Effector memory CD8-positive, alpha-beta T cell (primary cell): ENCODE measurements at regions not wholly inside any gene's neighbourhood (a gene's known extent, or its start where the extent isn't known, plus 50 kb on each side); places are given as distances from the start of the nearest gene placed in this dataset.

Experiments
- ATAC-seq: fragments of 150-1000 bp; cut with Tn5 transposase; replicated peaks from 2 replicates; pipeline ENCODE4 v1.10.0; 2021; ENCODE audit warnings: mild to moderate bottlenecking, moderate library complexity
- DNase-seq, 3 experiments: peaks; one replicate each; pipeline ENCODE4 v3.0.0; 2021
- H3K27ac Mint-ChIP-seq, 2 donors: one replicate each; pipeline ENCODE4 v1.8.0; 2022; ENCODE audit warnings: mild to moderate bottlenecking in 2 of 2, mixed read lengths in 2 of 2, moderate library complexity in 2 of 2
- H3K27me3 Mint-ChIP-seq, 2 donors: one replicate each; pipeline ENCODE4 v1.8.0; 2022; ENCODE audit warnings: mixed read lengths in 2 of 2
- H3K36me3 Mint-ChIP-seq: one replicate; pipeline ENCODE4 v1.8.0; 2022; ENCODE audit warnings: mild to moderate bottlenecking, moderate library complexity, mixed read lengths; ENCODE audit not compliant: insufficient read depth
- H3K4me1 Mint-ChIP-seq, 2 donors: one replicate each; pipeline ENCODE4 v1.8.0; 2022; ENCODE audit warnings: low read depth in 2 of 2, mixed read lengths in 2 of 2
- H3K4me3 Mint-ChIP-seq, 2 donors: one replicate each; pipeline ENCODE4 v1.8.0; 2022; ENCODE audit warnings: mild to moderate bottlenecking in 2 of 2, mixed read lengths in 2 of 2, moderate library complexity in 2 of 2
- H3K9me3 Mint-ChIP-seq, 2 donors: one replicate each; pipeline ENCODE4 v1.8.0; 2022; ENCODE audit warnings: mixed read lengths in 2 of 2

DNA sequence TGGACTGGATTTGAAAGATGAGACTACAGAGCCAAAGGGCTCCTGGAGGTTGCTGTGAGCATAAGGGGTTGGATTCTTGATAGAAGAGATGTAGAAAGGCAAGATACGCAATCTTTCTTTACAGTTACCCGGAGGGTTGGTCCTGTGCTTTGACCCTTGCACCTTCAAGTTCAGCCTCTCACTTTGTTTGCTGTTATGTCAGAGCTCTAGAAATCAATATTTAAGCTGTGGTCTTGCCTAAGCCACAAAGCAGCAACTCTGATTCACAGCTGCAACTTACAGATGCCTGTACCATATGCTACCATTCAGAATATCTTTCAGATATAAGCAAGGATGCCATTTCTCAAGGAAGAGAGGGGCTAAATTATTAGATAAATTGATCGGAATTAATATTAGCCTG, 943.1 kb upstream of the LRRTM1 start:
- no peak for DNase-seq
- Mint-ChIP-seq H3K4me3 (no peak overlapping the region), H3K4me1 (no peaks in the 10 kb centered on the region), H3K27me3 (no peaks in the 10 kb centered on the region), H3K36me3 (no peaks in the 10 kb centered on the region), H3K9me3 (peaks cover 3 to 7% of the 10 kb centered on the region in 2 donors), H3K27ac (no peak overlapping the region)
- ATAC-seq: no peak

DNA sequence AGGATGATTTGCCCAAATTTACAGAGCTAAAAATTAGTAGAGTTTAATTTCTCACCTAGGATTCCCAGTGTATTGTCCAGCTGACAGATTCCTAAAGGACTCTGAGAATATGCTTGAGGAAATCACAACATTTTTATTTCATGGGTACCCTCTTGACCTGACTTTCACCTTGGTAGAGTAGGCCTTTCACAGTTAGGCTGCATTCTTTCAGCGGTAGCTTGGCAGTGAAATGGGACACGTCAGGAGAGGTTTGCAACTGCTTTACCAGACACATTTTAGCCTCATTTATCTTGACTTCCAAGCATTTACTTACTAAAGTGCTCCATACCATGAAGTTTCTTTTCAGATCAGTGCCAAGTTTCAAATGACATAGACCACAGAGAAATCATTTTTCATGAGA, 937.9 kb upstream of the LRRTM1 start:
- no peaks in the 10 kb centered on the region for H3K36me3 Mint-ChIP-seq
- H3K27ac Mint-ChIP-seq: no peak overlapping the region
- peaks cover 9 to 22% of the 10 kb centered on the region in 2 donors for H3K9me3 Mint-ChIP-seq
- H3K27me3 Mint-ChIP-seq: no peaks in the 10 kb centered on the region
- no peak for ATAC-seq
- H3K4me1 Mint-ChIP-seq: no peaks in the 10 kb centered on the region
- H3K4me3 Mint-ChIP-seq: no peak overlapping the region
- DNase-seq: no peak

DNA sequence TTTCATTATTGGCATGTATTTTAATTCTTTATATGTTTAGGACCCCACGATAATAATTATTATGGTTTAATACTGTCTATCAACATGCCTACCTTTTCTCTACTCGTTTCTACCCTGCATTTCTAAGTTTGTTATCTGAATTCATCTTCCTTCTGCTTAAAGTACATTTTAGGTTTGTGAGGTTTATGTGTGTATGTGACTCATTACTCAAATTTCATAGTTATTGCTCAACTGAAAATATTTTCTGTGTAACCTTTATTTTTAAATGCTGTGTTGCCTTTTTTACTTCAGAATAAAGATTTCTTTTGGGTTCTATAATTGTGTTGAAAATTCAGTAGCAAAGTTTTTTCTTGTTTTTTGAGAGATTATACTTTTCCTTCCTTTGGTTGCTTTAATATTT, 933.9 kb upstream of the LRRTM1 start:
- Mint-ChIP-seq H3K4me3 (no peak overlapping the region), H3K4me1 (no peaks in the 10 kb centered on the region), H3K27ac (no peak overlapping the region), H3K9me3 (peaks cover 8 to 22% of the 10 kb centered on the region in 2 donors), H3K27me3 (no peaks in the 10 kb centered on the region), H3K36me3 (no peaks in the 10 kb centered on the region)
- DNase-seq: no peak
- no peak for ATAC-seq

DNA sequence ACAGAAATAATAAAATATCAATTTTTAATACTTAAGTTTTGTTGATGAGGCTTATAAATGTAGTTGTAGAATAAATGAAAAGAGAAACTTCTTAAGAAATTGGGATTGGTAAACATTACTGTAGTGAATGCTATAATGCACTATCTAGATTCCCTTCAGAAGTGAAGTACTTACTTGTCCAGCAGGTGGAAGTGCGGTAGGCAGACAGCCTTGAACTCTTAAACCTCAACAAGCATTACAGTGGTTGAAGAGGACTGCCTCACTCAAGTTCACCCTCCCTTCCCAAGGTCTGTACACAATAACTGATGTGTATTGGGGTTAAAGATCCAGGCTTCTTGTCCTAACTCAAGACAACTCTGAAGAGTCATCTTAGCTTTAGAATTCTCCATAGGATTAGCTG, 931.0 kb upstream of the LRRTM1 start:
- Mint-ChIP-seq H3K9me3 (peaks cover 8 to 22% of the 10 kb centered on the region in 2 donors), H3K27me3 (no peaks in the 10 kb centered on the region), H3K4me1 (no peaks in the 10 kb centered on the region), H3K27ac (no peak overlapping the region), H3K4me3 (no peak overlapping the region), H3K36me3 (no peaks in the 10 kb centered on the region)
- no peak for DNase-seq
- ATAC-seq: no peak

DNA sequence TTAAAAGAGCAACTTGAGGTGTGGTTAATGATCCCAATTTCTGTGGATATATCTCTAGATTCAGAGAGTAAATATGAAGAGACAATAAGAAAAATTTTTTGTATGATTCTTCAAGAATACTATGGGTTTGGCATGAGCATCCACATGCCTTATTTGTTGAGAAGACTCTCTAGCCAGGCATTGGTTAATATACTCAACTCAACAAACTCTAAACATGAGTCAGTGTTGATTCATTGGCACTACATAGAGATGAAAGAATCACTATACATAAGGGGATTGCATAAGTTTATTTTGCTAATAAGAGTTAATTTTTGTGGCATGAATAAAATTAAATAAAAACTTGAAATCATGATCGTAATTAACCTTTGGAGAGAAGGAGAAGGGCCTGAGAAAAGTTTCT, 930.2 kb upstream of the LRRTM1 start:
- peaks cover 8 to 19% of the 10 kb centered on the region in 2 donors for H3K9me3 Mint-ChIP-seq
- H3K4me1 Mint-ChIP-seq: no peaks in the 10 kb centered on the region
- H3K4me3 Mint-ChIP-seq: no peak overlapping the region
- no peaks in the 10 kb centered on the region for H3K27me3 Mint-ChIP-seq
- no peaks in the 10 kb centered on the region for H3K36me3 Mint-ChIP-seq
- no peak for ATAC-seq
- no peak for DNase-seq
- no peak overlapping the region for H3K27ac Mint-ChIP-seq

DNA sequence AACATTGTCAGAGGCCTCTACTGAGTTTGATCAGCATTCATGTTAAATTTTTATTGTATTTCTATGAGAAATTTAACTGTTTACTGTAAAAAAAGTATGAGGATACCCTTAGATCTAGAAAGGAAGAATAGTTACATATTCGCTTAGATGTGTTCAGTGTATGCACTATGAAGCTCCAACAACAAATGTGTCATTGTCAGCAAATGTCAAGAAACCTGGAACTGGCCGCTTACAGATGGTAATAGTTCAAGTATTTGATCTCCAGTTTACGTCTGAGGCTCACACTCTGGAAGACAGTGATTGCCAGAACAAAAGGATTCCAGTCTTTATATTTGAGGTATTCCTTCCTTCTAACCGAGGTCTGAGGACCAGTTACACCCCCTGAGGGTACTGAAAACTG, 921.2 kb upstream of the LRRTM1 start:
- Mint-ChIP-seq H3K27ac (no peak overlapping the region), H3K9me3 (peaks cover 4 to 8% of the 10 kb centered on the region in 2 donors), H3K36me3 (no peaks in the 10 kb centered on the region), H3K27me3 (no peaks in the 10 kb centered on the region), H3K4me1 (no peaks in the 10 kb centered on the region), H3K4me3 (no peak overlapping the region)
- no peak for ATAC-seq
- DNase-seq: no peak

DNA sequence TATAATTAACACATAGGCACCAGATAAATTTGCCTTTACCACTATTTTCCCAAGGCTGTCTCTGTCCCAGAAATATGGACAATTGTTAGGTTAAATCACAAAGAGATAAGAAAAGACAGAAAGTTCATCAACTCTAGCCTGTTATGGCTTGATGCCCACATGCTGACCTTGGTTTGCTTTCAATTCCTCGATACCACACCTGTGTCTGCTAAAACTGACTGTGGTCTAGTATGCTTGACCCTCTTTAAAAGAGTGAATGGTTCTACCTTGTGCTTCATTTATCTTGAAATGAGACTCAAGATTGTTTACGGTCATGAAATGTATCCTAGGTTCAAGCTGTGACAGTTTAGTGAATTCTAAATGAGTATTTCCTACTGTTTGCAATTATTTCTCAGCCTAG, 909.0 kb upstream of the LRRTM1 start:
- no peaks in the 10 kb centered on the region for H3K4me1 Mint-ChIP-seq
- no peak for DNase-seq

DNA sequence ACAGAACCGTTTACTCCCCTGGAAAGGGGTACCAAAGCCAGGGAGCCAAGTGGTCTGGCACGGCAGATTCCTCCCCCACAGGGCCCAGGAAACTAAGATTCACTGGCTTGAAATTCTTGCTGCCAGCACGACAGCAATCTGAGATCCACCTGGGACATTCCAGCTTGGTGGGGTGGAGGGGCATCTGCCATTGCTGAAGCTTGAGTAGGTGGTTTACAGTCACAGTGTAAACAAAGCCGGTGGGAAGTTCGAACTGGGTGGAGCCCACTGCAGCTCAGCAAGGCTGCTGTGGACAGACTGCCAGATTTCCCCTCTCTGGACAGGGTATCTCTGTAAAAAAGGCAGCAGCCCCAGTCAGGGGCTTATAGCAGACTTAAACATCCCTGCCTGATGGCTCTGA, 901.7 kb upstream of the LRRTM1 start:
- no peak overlapping the region for H3K4me3 Mint-ChIP-seq
- H3K27ac Mint-ChIP-seq: no peak overlapping the region
- no peaks in the 10 kb centered on the region for H3K27me3 Mint-ChIP-seq
- peaks cover 19 to 26% of the 10 kb centered on the region in 2 donors for H3K9me3 Mint-ChIP-seq
- no peaks in the 10 kb centered on the region for H3K36me3 Mint-ChIP-seq
- H3K4me1 Mint-ChIP-seq: no peaks in the 10 kb centered on the region
- DNase-seq: no peak
- ATAC-seq: no peak

More for the DNA sequence above, 909.0 kb upstream of the LRRTM1 start:
- H3K36me3 Mint-ChIP-seq: no peaks in the 10 kb centered on the region
- no peak for ATAC-seq
- peaks cover 6 to 9% of the 10 kb centered on the region in 2 donors for H3K9me3 Mint-ChIP-seq
- H3K27me3 Mint-ChIP-seq: no peaks in the 10 kb centered on the region
- H3K4me3 Mint-ChIP-seq: no peak overlapping the region
- H3K27ac Mint-ChIP-seq: no peak overlapping the region

DNA sequence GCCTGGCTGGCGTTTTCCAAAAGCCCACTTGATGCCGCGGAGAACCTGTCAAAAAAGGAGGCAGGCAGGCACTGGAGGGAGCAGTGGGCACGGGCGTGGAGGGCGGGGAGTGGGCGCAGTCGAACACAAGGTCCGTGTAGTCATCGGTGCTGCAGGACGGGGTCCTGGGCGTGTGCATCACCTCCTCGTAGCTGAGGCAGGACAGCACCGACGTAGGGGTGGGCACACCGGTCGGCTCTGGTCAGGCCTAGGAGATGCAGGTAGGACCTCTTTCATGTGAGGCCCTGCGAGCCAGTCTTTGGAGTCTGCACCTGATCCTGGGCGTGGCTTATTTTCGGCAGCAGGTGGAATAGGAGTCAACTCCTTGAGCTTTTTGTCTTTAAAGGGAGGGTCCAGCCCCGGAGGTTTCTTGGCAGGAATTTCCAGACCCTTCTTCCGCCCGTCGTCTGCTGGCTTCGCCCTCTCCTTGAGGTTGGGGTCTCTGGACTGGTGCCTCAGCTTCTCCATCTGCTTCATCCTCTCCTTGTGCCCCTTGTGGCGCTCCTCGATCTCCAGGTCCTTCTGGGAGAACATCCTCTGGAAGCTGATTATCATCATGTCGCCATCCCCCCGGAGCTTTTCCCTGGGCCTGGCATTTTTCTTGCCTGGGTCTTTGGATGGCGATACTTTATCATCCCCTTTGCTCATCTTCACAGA, 892.5 kb upstream of the LRRTM1 start:
- no peaks in the 10 kb centered on the region for H3K36me3 Mint-ChIP-seq
- DNase-seq (no peak), ATAC-seq (no peak)
- no peak overlapping the region for H3K4me3 Mint-ChIP-seq
- peaks cover 7 to 9% of the 10 kb centered on the region in 2 donors for H3K9me3 Mint-ChIP-seq
- no peaks in the 10 kb centered on the region for H3K4me1 Mint-ChIP-seq
- no peaks in the 10 kb centered on the region for H3K27me3 Mint-ChIP-seq
- no peak overlapping the region for H3K27ac Mint-ChIP-seq

DNA sequence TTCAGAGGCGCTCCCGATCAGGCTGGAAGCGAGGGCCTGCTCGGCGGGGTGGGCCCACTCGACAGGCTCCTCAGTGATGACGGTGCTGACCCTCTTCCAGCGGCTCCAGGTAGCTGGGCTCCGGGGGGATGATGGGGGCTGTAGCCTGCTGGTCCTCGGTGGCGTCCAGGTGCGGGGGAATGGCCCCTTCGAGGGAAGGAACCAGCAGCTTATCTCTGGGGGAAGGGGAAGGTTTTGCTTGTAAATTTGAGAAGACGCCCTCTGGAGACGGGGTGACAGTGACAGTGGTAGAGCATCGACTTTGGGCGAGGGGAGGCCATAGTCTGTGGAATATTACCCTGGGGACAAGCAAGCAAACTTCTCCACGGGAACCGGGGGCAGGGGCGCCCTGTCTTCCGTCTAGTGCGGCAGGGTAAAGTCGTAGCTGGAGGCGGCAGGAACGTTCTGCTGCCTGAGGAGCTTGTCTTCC, 891.9 kb upstream of the LRRTM1 start:
- Mint-ChIP-seq H3K9me3 (peaks cover 7 to 9% of the 10 kb centered on the region in 2 donors), H3K4me1 (no peaks in the 10 kb centered on the region)

DNA sequence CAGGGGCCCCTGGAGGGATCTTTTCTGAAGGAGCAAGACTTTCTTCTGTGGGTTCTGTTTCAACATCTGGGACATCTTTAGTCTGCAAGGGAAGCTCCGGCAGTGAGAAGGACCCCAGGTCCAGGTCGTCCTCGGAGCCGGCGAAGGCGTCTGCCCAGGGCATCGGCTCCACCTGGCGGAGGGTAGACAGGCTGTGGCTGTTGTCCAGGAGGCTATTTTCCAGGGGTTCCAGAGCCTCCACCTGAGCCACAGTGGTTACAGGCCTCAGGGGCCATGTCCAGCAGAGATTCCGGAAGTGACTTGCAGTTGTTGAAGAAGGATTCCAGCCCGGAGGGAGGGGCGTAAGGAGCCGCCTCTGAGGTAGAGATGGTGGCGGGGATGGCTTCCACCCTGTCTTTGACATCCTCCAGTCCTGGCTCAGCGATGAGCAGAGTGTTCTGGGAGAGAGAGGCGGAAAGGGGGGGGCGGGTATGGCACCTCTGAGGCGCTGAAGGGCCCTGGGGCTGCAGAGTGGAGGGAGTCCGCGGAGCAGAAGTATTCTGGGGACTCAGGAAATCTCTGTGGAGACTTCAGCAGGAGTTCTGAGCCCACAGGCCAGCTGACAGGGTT, 891.3 kb upstream of the LRRTM1 start:
- no peak overlapping the region for H3K27ac Mint-ChIP-seq
- ATAC-seq (no peak), DNase-seq (no peak)
- H3K4me3 Mint-ChIP-seq: no peak overlapping the region
- H3K9me3 Mint-ChIP-seq: peaks cover 7 to 9% of the 10 kb centered on the region in 2 donors
- H3K36me3 Mint-ChIP-seq: no peaks in the 10 kb centered on the region
- no peaks in the 10 kb centered on the region for H3K27me3 Mint-ChIP-seq
- no peaks in the 10 kb centered on the region for H3K4me1 Mint-ChIP-seq

More for the DNA sequence above, 891.9 kb upstream of the LRRTM1 start:
- H3K36me3 Mint-ChIP-seq: no peaks in the 10 kb centered on the region
- ATAC-seq (no peak), DNase-seq (no peak)
- H3K27ac Mint-ChIP-seq: no peak overlapping the region
- H3K27me3 Mint-ChIP-seq: no peaks in the 10 kb centered on the region
- H3K4me3 Mint-ChIP-seq: no peak overlapping the region

DNA sequence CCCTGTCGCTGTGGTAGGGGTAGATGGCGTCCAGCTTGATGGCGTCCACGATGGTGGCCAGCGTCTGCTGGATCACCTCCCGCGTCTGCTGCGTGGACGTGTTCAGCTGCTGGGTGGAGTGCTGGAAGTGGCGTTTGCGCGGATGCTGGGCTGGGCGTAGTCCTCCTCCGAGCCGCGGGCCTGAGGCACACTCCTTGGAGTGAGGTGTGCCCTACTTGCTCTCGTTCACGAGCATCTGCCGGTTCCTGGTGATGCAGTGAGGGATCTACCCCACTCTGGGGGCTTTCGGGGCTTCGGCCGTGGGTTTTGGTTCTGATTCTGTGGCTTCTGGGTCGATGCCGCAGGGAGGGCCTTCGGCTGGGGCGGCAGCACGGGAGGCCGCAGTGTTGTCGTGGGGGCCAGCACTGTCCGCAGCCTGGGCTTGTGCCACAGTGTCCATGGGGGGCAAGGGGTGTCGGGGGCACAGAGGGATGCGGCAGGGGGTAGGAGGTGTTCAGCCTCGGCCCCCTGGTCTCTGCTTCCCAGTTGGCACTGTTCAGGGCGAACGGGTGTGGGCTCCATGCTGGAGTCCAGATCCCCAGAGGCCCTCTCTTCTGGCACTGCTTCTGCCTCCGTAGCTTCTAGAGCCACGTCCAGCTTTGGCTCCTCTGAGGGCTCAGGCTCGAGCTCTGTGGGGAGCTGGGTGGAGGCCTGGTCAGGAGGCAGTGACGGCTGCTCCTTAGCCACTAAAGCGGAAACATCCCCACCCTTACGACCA, 890.6 kb upstream of the LRRTM1 start:
- DNase-seq (no peak), ATAC-seq (no peak)
- Mint-ChIP-seq H3K4me3 (no peak overlapping the region), H3K27me3 (no peaks in the 10 kb centered on the region), H3K27ac (no peak overlapping the region), H3K36me3 (no peaks in the 10 kb centered on the region), H3K4me1 (no peaks in the 10 kb centered on the region), H3K9me3 (peaks cover 11 to 14% of the 10 kb centered on the region in 2 donors)

DNA sequence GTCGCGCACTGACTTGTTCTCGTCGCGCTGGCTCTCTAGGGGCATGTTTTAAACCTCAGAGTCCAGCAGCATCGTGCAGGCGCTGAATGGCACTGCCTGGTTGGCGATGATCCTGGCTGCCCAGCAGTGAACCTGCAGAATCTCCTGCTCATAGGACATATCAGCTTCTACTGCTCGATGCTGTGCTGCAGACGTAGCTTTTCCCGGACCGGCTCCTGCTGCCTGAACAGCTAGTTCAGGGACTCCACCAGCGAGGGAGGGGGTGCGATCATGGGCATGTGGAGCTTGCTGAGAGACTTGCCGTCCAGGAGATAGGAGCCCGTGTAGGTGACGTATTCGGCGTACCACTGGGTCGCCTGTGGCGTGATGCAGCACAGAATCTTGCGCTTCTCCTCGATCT, 890.0 kb upstream of the LRRTM1 start:
- DNase-seq: no peak
- Mint-ChIP-seq H3K9me3 (peaks cover 11 to 14% of the 10 kb centered on the region in 2 donors), H3K4me1 (no peaks in the 10 kb centered on the region), H3K27ac (no peak overlapping the region), H3K4me3 (no peak overlapping the region), H3K27me3 (no peaks in the 10 kb centered on the region), H3K36me3 (no peaks in the 10 kb centered on the region)
- ATAC-seq: no peak

DNA sequence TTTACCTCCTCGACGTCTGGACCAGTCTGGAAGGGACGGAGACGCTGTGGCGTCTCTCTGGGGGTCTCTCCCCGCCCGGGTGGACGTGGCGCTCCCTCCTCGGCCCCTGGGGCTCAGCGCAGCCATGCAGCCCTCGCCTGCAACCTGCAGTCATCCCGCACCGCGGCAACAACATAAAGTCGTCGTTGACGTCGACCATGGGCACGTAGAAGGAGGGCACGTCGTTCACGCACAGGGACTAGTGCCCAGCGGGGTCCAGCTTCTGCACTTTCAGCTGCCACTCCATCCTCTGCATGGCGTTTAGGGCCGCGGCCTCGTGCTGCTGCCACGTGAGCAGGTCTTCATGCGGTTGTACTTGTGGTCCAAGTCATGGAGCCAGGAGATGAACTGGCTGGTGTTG, 889.6 kb upstream of the LRRTM1 start:
- no peaks in the 10 kb centered on the region for H3K4me1 Mint-ChIP-seq
- peaks cover 11 to 14% of the 10 kb centered on the region in 2 donors for H3K9me3 Mint-ChIP-seq
- no peaks in the 10 kb centered on the region for H3K27me3 Mint-ChIP-seq
- H3K27ac Mint-ChIP-seq: no peak overlapping the region
- ATAC-seq (no peak), DNase-seq (no peak)
- no peak overlapping the region for H3K4me3 Mint-ChIP-seq
- H3K36me3 Mint-ChIP-seq: no peaks in the 10 kb centered on the region
